ENCODE measurements at regions not wholly inside any gene's neighbourhood (a gene's known extent, or its start where the extent isn't known, plus 50 kb on each side); places are given as distances from the start of the nearest gene placed in this dataset.
"Not testable (repeated sequence)": the region's sequence is repeated elsewhere in the genome, so short reads cannot be mapped to it uniquely, and the experiment has no call there.

- DNase-seq (ENCODE audit: low read depth): no peak
- TF ChIP-seq CTCF (conservative IDR thresholded peaks at IDR 0.05; ENCODE audit: low read length): no peak
- H3K4me3 ChIP-seq (ENCODE audit: low read length): no peak overlapping the region
Observed at GRCh38 chr18:78425019-78425412, 554.6 kb upstream of the SALL3 start.

- no peak for TF ChIP-seq CTCF (conservative IDR thresholded peaks at IDR 0.05; ENCODE audit: low read length)
- H3K4me3 ChIP-seq (ENCODE audit: low read length): no peak overlapping the region
- no peak for DNase-seq (ENCODE audit: low read depth)
Observed at GRCh38 chr18:78427081-78427480, 552.5 kb upstream of the SALL3 start.

GRCh38 chr18:78429127-78430108, 550.2 kb upstream of the SALL3 start:
- DNase-seq (ENCODE audit: low read depth): no peak
- no peak overlapping the region for H3K4me3 ChIP-seq (ENCODE audit: low read length)
- no peak for TF ChIP-seq CTCF (conservative IDR thresholded peaks at IDR 0.05; ENCODE audit: low read length)

- no peak for DNase-seq (ENCODE audit: low read depth)
- H3K4me3 ChIP-seq (ENCODE audit: low read length): no peak overlapping the region
- no peak for TF ChIP-seq CTCF (conservative IDR thresholded peaks at IDR 0.05; ENCODE audit: low read length)
Observed at GRCh38 chr18:78430131-78430758, 549.4 kb upstream of the SALL3 start.

- H3K4me3 ChIP-seq (ENCODE audit: low read length): no peak overlapping the region
- no peak for DNase-seq (ENCODE audit: low read depth)
- no peak for TF ChIP-seq CTCF (conservative IDR thresholded peaks at IDR 0.05; ENCODE audit: low read length)
Observed at GRCh38 chr18:78431606-78432005, 548.0 kb upstream of the SALL3 start.

GRCh38 chr18:78433562-78433961, 546.1 kb upstream of the SALL3 start:
- TF ChIP-seq CTCF (conservative IDR thresholded peaks at IDR 0.05; ENCODE audit: low read length): no peak
- no peak for DNase-seq (ENCODE audit: low read depth)
- no peak overlapping the region for H3K4me3 ChIP-seq (ENCODE audit: low read length)

GRCh38 chr18:78436110-78436509, 543.5 kb upstream of the SALL3 start:
- H3K4me3 ChIP-seq (ENCODE audit: low read length): no peak overlapping the region
- no peak for TF ChIP-seq CTCF (conservative IDR thresholded peaks at IDR 0.05; ENCODE audit: low read length)
- no peak for DNase-seq (ENCODE audit: low read depth)

- not testable (repeated sequence) for H3K4me3 ChIP-seq (ENCODE audit: low read length); DNase-seq (ENCODE audit: low read depth)
Observed at GRCh38 chr18:78438235-78438634, 541.4 kb upstream of the SALL3 start.

Data from AG10803 (cell line).